SJSA1 (cell line): ENCODE measurements at regions not wholly inside any gene's neighbourhood (a gene's known extent, or its start where the extent isn't known, plus 50 kb on each side); places are given as distances from the start of the nearest gene placed in this dataset.
"Not testable (repeated sequence)": the region's sequence is repeated elsewhere in the genome, so short reads cannot be mapped to it uniquely, and the experiment has no call there.

Source experiments
- DNase-seq, 2 experiments: peaks; one replicate each; pipeline ENCODE4 v3.0.0-alpha.2; 2015 to 2020; ENCODE audit warnings: low spot score in 2 of 2, low read depth in 1 of 2
- H3K27ac ChIP-seq: fragments of 250-450 bp; sonication (Bioruptor Pico); 2 replicates; pipeline ENCODE4 v1.5.1; 2020; ENCODE audit warnings: mild to moderate bottlenecking, moderate library complexity
- H3K27me3 ChIP-seq: fragments of 250-450 bp; sonication (Bioruptor Pico); replicated peaks from 2 replicates; pipeline ENCODE4 v1.5.1; 2020; ENCODE audit warnings: mild to moderate bottlenecking, moderate library complexity
- H3K36me3 ChIP-seq: fragments of 250-450 bp; sonication (Bioruptor Pico); 2 replicates; pipeline ENCODE4 v1.5.1; 2020; ENCODE audit warnings: mild to moderate bottlenecking
- H3K4me1 ChIP-seq: fragments of 250-450 bp; sonication (Bioruptor Pico); replicated peaks from 2 replicates; pipeline ENCODE4 v1.6.1; 2021; ENCODE audit warnings: mild to moderate bottlenecking
- H3K4me3 ChIP-seq: fragments of 250-450 bp; sonication (Bioruptor Pico); 2 replicates; pipeline ENCODE4 v1.5.1; 2020; ENCODE audit warnings: mild to moderate bottlenecking
- H3K9me3 ChIP-seq: fragments of 250-450 bp; sonication (Bioruptor Pico); replicated peaks from 2 replicates; pipeline ENCODE4 v1.5.1; 2020; ENCODE audit warnings: mild to moderate bottlenecking

DNA sequence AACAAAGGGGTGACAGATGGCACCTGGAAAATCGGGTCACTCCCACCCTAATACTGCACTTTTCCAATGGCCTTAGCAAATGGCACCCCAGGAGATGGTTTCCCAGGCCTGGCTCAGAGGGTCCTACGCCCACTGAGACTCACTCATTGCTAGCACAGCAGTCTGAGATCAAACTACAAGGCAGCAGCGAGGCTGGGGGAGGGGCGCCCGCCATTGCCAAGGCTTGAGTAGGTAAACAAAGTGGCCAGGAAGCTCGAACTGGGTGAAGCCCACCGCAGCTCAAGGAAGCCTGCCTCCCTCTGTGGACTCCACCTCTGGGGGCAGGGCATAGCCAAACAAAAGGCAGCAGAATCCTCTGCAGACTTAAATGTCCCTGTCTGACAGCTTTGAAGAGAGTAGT is 467.2 kb downstream of the EPHA7 start:
- not testable (repeated sequence) for DNase-seq, H3K4me1 ChIP-seq, H3K36me3 ChIP-seq, H3K27ac ChIP-seq, H3K27me3 ChIP-seq, H3K9me3 ChIP-seq, H3K4me3 ChIP-seq

DNA sequence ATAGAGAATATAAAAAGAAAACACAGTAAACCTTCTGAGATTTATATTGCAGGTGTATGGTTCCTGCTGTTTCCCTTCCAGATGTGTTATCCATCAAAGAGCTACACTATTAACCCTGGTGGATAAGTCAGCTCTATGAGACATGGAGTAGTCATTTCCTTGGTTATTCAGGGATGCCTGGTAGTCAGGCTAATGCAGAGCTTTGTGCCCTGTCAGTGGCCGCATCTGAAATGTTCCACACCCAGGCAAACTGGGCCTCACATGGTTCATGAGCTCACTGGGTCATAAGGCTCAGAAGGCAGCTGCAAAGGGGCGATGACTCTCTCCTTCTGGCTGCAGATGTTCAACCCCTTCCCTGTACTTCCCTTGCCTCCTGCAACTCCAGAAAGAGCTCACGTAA is 473.6 kb downstream of the EPHA7 start:
- no peaks in the 10 kb centered on the region for H3K27me3 ChIP-seq
- H3K4me1 ChIP-seq = no peaks in the 10 kb centered on the region
- H3K36me3 ChIP-seq = no peaks in the 10 kb centered on the region
- no peak for DNase-seq
- H3K4me3 ChIP-seq = no peak overlapping the region
- H3K9me3 ChIP-seq = peaks cover 2% of the 10 kb centered on the region; the same call in 1 of the 2 replicates
- no peak overlapping the region for H3K27ac ChIP-seq

DNA sequence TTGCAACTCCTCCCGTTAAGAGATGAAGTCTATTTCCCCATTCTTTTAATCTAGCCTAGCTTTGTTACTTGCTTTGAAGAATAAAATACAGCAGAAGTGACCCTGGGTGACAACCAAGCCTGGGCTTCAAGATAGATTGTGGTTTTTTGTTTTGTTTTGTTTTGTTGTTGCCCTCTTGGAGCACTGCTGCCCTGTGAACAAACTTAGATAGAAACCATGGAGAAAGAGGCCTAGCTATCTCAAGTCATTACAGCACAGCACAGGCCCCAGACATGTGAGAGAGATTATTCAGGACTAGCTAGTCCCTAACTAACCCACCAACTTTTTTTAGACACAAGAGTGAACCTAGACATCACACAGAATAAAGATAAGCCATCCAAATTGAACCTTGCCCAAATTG is 475.2 kb downstream of the EPHA7 start:
- H3K27ac ChIP-seq = no peak overlapping the region
- H3K9me3 ChIP-seq = peaks cover 2% of the 10 kb centered on the region; the same call in 1 of the 2 replicates
- no peak for DNase-seq
- no peak overlapping the region for H3K4me3 ChIP-seq
- H3K27me3 ChIP-seq = no peaks in the 10 kb centered on the region
- no peaks in the 10 kb centered on the region for H3K36me3 ChIP-seq
- H3K4me1 ChIP-seq = no peaks in the 10 kb centered on the region

DNA sequence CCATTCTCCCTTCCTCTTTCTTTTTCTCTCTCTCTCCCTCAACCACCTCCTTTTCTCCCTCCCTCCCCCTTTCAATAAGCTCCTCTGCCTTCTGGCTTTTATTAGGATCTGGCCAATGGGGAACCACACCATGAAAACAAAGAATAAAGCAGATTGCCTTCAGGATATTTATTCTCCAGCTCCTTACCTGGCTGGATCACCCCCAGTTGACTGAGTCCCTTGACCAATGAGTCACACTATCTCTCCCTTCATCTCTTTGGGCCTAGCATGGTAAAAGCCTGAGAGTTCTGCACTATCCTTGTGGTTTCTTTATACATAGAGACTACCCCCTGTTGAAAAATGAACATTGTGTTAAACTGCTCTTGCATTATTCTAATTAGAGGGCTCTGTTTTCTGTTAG is 476.8 kb downstream of the EPHA7 start:
- H3K9me3 ChIP-seq = peaks cover 4% of the 10 kb centered on the region; the same call in 1 of the 2 replicates
- no peak overlapping the region for H3K4me3 ChIP-seq
- H3K27me3 ChIP-seq = no peaks in the 10 kb centered on the region
- DNase-seq = no peak
- no peaks in the 10 kb centered on the region for H3K36me3 ChIP-seq
- H3K4me1 ChIP-seq = no peaks in the 10 kb centered on the region
- H3K27ac ChIP-seq = no peak overlapping the region

DNA sequence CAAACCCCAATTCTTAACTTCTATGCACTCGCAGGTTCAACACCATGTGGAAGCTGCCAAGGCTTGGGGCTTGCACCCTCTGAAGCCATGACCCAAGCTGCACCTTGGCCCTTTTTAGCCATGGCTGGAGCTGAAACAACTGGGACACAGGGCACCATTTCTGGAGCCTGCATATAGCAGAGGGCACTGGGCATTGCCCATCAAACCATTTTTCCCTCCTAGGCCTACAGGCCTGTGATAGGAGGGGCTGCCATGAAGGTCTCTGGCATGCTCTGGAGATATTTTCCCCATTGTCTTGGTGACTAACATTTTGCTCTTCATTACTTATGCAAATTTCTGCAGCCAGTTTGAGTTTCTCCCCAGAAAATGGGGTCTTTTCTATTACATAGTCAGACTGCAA is 484.7 kb downstream of the EPHA7 start:
- Histone ChIP-seq H3K36me3 (no peaks in the 10 kb centered on the region), H3K27ac (no peak overlapping the region), H3K4me3 (no peak overlapping the region), H3K27me3 (no peaks in the 10 kb centered on the region), H3K9me3 (0 out of 2 replicates have a peak, but pooled peaks cover 2% of the 10 kb centered on the region), H3K4me1 (no peaks in the 10 kb centered on the region)
- DNase-seq = no peak

DNA sequence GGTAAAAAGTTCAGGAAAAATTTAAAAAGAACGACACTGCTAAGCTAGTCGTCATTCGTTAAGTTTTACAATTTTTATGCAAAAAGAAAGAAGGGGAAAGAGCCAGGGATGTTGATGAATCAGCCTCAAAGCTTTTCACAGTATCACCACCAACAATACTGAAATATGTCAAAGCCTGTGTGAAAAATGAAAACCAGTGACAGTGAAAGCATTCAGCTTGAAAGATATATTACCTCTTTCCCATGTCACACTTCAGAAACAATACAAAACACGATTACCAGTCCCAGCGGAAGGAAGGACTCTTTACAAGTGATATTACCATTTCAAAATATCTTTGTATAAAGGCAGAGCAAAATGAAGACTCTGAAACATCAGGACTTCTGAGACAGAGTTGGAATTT is 489.2 kb downstream of the EPHA7 start:
- H3K36me3 ChIP-seq = no peaks in the 10 kb centered on the region
- H3K9me3 ChIP-seq = no peaks in the 10 kb centered on the region
- DNase-seq = no peak
- no peaks in the 10 kb centered on the region for H3K4me1 ChIP-seq
- no peak overlapping the region for H3K27ac ChIP-seq
- H3K4me3 ChIP-seq = no peak overlapping the region
- H3K27me3 ChIP-seq = no peaks in the 10 kb centered on the region

DNA sequence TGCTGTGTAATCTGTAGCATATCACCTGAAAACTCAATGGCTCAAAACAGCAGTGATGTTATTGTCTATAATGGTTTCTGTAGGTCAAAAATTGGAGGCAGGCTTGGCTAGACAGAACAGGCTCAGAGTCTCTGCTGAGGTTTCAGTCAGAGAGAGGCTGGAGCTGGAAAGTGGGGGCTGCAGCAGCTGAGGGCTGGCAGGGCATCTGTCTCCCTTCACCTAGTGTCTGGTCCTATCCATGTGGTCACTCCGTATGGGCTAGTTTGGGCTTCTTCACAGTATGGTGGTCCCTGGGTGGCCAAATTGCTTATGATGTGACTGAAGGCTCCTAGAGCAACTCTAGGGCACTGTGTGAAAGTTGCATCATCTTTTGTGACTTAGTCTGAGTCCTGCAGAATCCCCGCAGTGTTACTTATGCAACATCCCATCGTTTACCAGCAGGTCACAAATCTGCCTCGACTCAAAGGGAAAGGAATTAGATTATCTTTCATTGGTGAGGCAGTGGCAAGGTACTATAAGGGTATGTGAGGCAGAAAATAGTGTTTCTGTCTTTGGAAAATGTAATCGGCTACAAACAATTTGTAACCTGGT is 497.0 kb downstream of the EPHA7 start:
- no peak for DNase-seq
- Histone ChIP-seq H3K27me3 (no peaks in the 10 kb centered on the region), H3K9me3 (no peaks in the 10 kb centered on the region), H3K4me1 (no peaks in the 10 kb centered on the region), H3K27ac (no peak overlapping the region), H3K36me3 (no peaks in the 10 kb centered on the region), H3K4me3 (no peak overlapping the region)

DNA sequence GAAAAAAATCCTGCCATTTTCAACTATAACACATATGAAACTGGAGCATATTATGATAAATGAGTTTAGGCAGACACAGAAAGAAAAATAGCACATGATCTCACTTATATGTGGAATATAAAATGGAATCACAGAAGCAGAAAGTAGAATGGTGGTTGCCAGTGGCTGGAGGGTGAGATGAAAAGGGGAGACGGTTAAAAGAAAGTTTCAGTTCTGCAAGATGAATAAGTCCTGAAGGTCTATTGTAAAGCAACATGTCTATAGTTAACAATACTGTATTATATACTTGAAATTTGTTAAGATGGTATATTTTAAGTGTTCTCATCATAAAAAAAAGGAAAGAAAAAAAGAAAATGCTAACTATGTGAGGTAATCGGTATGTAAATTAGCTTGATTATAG is 503.9 kb downstream of the EPHA7 start:
- H3K4me3 ChIP-seq = no peak overlapping the region
- no peaks in the 10 kb centered on the region for H3K36me3 ChIP-seq
- no peak for DNase-seq
- no peaks in the 10 kb centered on the region for H3K27me3 ChIP-seq
- no peaks in the 10 kb centered on the region for H3K4me1 ChIP-seq
- no peak overlapping the region for H3K27ac ChIP-seq
- H3K9me3 ChIP-seq = no peaks in the 10 kb centered on the region

DNA sequence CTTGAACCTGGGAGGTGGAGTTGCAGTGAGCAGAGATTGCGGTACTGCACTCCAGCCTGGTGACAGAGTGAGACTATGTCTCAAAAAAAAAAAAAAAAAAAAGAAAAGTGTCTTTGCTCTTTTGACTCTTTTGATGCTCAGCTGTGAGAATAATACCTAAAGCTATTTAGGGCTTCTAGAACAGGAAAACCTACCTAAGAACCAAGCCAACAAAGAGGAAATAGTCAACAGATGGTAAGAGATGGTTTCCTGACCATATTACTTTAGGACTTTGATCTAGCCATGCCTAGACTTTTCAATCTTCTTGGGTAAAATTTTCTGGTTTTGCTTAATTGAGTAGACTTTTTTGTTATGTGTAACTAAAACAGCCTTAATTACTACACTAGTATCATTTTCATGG is 508.1 kb downstream of the EPHA7 start:
- Histone ChIP-seq H3K9me3 (no peaks in the 10 kb centered on the region; the same call in 1 of the 2 replicates), H3K36me3 (no peaks in the 10 kb centered on the region), H3K4me1 (no peaks in the 10 kb centered on the region), H3K27me3 (no peaks in the 10 kb centered on the region), H3K27ac (no peak overlapping the region), H3K4me3 (no peak overlapping the region)
- DNase-seq = no peak

DNA sequence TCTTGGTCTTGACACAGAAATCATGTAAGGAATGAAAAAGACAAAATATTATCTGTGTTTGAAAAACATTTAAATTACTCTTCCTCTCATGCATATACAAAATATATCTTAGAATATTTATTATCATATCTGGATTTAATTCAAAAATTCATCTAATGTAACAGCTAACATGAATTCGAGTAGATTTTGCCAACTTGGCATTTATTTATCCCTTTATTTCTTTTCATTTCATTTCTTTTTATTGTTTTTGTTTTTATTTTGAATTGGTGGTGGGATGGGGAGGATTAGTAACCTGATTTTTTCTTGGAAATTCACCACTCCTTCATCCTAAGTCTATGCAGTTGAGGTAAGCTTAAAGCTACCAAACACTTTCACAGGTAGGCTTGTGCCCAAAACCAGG is 508.7 kb downstream of the EPHA7 start:
- no peaks in the 10 kb centered on the region for H3K4me1 ChIP-seq
- H3K4me3 ChIP-seq = no peak overlapping the region
- no peak for DNase-seq
- no peaks in the 10 kb centered on the region for H3K36me3 ChIP-seq
- H3K27me3 ChIP-seq = no peaks in the 10 kb centered on the region
- no peaks in the 10 kb centered on the region; the same call in 1 of the 2 replicates for H3K9me3 ChIP-seq
- H3K27ac ChIP-seq = no peak overlapping the region

DNA sequence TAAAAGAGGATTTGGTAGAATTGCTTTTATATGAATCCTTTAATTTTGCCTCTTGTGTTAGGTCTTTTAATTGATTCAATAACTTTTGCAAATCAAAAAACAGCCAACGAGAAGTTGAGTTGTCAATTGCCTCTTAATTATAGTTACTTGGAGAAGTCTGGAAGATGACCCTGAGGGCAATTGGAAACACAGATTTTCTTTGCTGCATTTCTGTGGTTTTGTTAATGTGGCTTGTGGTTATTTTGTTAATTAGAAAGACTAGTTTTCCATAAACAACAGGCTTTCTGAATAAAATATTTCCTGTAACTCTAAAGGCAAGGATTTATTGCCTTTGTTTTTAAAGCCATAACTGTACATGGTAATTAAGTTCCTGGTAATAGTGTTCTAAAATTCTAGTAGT is 513.0 kb downstream of the EPHA7 start:
- no peaks in the 10 kb centered on the region for H3K4me1 ChIP-seq
- no peaks in the 10 kb centered on the region for H3K36me3 ChIP-seq
- no peak for DNase-seq
- no peaks in the 10 kb centered on the region for H3K27me3 ChIP-seq
- no peak overlapping the region for H3K27ac ChIP-seq
- H3K9me3 ChIP-seq = no peaks in the 10 kb centered on the region; the same call in 1 of the 2 replicates
- no peak overlapping the region for H3K4me3 ChIP-seq

DNA sequence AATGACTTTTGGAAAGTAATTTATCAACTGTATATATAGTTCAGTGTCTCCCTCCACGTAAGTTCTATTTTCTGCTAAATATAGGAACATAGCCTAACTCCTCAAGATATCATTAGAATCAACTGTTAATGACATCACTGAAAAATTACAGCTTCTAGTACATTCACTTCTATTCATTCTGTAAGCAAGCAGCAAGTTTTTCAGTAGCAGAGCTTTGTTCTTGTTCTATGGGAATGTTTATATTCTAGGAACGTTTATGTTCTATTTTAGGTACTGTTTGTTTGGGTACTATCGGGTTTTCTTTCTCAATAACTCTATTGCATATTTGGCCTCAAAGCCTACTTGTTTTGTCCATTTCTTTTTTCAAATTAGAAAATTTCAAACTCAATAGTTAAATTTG is 525.6 kb downstream of the EPHA7 start:
- no peaks in the 10 kb centered on the region for H3K27me3 ChIP-seq
- no peak overlapping the region for H3K27ac ChIP-seq
- H3K4me1 ChIP-seq = no peaks in the 10 kb centered on the region
- no peak overlapping the region for H3K4me3 ChIP-seq
- no peaks in the 10 kb centered on the region for H3K36me3 ChIP-seq
- no peak for DNase-seq
- H3K9me3 ChIP-seq = no peaks in the 10 kb centered on the region; the same call in 1 of the 2 replicates

DNA sequence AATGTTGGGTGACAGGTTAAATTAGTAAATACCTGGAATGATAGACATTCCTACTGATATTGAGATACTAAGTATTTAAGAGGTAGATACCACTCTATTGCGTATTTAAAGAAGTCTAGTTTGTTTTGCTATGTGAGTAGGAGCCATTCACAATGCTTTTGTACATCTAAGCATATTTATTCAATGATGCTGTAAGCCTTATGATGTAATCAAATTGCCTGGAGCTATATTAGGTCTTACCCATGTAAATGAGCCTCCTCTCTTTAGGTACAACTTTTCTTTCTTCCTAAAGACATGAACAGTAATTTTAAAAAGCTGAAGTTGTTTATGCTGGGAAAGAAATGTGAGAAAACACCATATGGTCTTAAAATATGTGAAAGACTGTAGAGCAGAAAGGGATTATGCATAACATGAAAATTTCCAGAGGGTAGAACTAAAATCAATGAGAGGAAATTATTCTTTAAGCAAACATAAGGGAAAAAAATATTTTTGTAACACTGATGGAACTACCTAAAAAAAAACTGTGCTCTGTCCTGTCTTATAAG is 526.7 kb downstream of the EPHA7 start:
- H3K4me3 ChIP-seq = no peak overlapping the region

DNA sequence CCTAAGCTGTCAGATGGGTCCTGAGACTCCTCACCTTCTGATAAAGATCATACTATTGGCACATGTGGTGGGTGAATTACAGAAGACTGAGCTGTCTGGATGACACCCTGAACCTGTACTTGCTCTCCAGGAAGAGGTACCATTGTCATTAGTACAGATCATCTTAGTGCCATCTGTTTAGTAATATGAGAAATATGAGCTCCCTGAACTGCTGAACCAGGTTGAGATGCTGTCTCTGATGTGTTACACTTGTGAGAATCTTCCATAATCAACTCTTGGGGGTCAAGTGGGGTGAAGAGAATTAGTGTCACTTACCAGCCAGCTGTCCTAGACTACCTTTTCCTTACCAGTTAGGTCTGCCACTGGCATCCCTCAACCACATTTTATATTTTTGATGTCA is 531.0 kb downstream of the EPHA7 start:
- H3K4me1 ChIP-seq = no peaks in the 10 kb centered on the region
- no peak for DNase-seq
- no peaks in the 10 kb centered on the region for H3K9me3 ChIP-seq
- H3K27me3 ChIP-seq = no peaks in the 10 kb centered on the region
- H3K4me3 ChIP-seq = no peak overlapping the region
- no peaks in the 10 kb centered on the region for H3K36me3 ChIP-seq
- H3K27ac ChIP-seq = no peak overlapping the region

More for the DNA sequence above, 526.7 kb downstream of the EPHA7 start:
- H3K27ac ChIP-seq = no peak overlapping the region
- no peaks in the 10 kb centered on the region for H3K36me3 ChIP-seq
- no peak for DNase-seq
- no peaks in the 10 kb centered on the region for H3K4me1 ChIP-seq
- no peaks in the 10 kb centered on the region for H3K27me3 ChIP-seq
- H3K9me3 ChIP-seq = no peaks in the 10 kb centered on the region; the same call in 1 of the 2 replicates

DNA sequence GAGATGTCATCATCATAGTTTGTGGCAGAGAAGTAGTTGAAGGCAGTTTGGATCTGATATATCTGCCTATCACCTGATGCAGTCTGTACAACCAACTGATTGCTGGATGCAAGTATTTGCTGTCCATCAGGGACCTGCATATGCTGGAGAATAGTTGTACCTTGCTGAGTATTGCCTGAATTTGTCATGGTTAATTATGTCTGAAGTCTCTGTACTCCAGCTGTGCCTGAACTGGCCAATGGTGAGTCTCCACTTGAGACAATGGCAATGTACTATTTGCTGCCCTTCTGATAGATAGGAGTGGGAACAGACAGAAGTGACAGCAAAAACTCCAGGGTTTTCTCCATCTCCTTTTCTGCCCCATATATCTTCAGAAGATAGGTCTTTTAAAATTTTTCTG is 531.5 kb downstream of the EPHA7 start:
- no peaks in the 10 kb centered on the region for H3K4me1 ChIP-seq
- H3K27ac ChIP-seq = no peak overlapping the region
- H3K4me3 ChIP-seq = no peak overlapping the region
- DNase-seq = no peak
- H3K27me3 ChIP-seq = no peaks in the 10 kb centered on the region
- H3K36me3 ChIP-seq = no peaks in the 10 kb centered on the region
- no peaks in the 10 kb centered on the region for H3K9me3 ChIP-seq
